ENCODE measurements at regions not wholly inside any gene's neighbourhood (a gene's known extent, or its start where the extent isn't known, plus 50 kb on each side); places are given as distances from the start of the nearest gene placed in this dataset.
A peak's percentile ranks its signal among the peaks of the same experiment; 100 is the strongest.

DNA sequence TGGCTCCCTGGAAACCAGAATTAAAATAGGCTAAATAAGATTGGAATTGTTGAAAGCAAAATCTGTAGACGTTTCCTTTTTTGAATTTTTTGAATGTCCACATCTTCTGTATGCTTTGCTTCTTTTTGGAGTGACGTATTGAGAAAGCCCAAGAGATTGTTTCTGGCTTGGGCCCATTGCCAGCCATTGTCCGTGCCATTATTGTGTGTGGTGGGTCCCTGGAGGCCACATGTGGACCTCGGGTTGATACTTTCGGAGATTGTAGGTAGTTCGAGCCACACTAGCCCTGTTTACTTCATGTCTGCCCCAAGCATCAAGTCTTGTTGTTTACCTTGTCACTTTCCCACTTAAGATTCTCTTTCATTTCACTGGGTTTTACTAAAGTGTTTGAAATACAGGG lies 106.0 kb downstream of the PALM2AKAP2 start:
- no peak for DNase-seq

DNA sequence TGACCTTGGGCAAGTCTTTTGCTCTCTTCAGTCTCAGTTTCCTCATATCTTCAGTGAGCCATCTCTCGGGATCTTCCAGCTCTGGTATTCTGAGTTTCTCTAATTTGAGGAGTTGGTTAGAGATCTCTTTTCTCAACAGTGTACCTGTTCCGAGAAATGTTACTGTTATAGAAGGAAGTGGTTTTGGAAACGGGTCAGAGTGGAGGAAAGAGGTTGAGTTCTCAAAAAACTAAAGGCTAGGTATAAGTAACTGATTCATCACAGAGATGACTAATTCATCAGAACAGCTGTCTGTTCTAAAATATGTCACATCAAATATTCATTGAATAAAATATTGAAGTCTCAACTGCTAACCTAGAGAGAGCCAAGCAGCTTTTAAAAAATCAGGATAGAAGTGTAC lies 106.6 kb downstream of the PALM2AKAP2 start:
- DNase-seq, result no peak

DNA sequence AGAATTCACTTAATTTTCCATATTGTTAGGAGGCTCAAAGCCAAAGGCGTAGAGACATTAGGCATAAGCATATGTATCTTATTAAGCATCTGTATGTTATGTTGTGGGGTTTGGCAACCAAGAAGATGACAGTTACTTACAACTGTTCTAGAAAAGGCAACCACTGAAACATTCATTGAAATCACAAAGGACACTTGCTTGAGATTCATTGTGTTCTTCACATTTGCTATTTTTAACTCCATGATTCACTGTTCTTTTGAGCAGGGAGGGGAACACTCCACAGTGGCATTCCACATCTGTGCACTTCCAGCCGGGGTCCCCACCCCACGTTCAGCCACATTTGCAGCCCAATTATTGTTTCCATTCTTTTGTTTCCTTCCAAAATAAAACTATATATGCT lies 107.1 kb downstream of the PALM2AKAP2 start:
- no peak for DNase-seq

DNA sequence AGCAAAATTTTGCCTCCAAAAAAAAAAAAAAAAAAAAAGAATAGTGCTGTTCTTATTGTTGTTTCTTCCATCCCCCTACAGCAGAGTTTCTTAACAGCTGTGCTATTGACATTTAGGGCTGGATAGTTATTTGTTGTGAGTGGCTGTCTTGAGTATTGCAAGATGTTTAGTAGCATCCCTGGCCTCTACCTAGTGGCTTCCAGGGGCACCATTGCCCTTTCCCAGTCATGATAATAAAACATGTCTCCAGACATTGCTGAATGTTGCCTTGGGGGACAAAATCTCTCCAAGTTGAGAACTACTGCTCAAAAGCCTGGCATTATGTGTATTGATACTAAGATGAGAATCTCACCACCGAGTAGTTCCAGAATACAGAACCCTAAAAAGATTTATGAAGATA lies 108.7 kb downstream of the PALM2AKAP2 start:
- DNase-seq, result no peak

DNA sequence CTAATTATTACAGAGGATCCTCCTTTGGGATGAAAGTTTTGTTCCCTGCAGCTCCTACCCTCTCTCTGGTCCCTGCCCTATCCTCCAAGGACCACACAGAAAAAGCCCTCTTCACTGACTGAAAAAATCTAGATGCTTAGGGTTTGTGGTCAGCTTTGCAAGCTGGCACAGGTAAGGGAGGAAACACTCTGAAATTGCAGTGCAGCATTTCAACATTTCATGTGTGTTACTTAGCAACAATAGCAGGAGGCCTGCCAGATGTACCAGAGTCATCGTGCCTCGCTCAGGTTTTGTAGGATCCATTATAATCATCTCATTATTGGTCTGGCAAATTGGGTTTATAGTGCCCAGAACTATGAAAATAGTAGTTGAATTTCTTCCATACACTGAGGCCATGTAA lies 109.5 kb downstream of the PALM2AKAP2 start:
- DNase-seq, result no peak

DNA sequence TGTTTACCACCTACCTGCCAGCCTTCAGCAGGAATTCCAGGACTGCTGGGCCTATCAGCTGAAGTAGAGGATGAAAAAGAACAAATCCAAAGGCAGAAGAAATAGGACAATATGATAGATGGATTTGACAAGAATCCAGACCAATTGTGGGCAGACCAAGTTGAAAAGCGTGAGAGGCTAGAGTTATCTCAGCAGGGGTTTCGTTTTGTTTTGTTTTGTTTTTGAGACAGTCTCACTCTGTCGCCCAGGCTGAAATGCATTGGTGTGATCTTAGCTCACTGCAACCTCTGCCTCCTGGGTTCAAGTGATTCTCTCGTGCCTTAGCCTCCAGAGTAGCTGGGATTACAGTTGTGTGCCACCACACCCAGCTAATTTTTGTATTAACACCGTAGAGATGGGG lies 113.2 kb downstream of the PALM2AKAP2 start:
- DNase-seq, result no peak

DNA sequence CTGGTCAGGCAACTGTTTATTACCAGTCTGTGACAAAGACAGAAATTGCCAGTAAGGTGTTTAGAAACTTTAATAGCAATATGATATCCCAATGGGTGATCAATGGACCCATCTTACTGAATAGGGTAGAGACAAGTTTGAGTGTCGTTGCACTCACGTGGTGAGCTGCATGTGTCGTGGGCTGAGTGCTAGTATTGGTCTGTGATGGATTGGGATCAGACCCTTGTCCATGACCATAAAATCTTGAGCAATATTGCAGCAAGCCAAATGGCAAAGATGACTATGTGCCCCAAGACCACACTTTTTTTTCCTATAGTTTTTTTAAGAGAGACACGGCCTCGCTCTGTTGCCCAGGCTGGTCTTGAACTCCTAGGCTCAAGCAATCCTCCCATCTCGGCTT lies 114.5 kb downstream of the PALM2AKAP2 start:
- DNase-seq, result no peak

DNA sequence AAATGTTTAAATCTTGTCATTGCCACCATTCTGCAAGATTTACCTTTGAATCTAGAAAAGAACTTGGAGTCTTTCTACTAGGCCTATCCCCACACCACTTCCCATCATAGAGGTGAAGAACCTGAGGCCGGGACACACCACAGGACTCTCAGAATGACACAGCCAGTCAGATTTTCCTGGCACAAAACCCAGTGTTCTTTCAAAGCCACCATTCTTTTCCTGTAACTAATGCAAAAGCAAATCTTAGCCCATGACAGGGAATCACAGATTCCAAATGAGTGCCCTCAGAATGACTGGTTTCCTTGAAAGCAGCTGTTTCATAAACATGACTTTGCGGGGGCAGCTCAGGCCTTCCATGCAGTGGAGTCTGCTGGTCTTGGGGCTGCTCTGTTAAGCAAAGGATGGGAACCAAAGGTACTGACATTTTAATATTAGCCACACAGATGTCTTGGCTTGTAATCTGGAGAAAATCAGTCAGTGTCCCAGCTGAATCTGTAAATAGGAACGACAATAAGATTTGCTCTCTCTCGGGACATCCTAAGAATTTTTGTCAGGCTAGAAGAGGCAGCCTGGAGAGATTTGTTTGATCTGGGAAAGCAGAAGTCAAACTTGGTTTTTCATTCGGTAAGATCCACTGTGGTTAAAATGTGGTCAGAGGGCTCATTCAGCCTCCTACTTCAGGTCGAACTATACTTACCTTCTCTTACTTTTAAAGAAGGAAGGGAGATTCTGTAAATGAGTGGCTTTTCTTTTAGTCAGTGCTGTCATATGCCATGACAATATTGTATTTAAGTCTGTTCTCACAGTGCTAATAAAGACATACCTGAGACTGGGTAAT lies 115.1 kb downstream of the PALM2AKAP2 start:
- DNase-seq, result no peak

DNA sequence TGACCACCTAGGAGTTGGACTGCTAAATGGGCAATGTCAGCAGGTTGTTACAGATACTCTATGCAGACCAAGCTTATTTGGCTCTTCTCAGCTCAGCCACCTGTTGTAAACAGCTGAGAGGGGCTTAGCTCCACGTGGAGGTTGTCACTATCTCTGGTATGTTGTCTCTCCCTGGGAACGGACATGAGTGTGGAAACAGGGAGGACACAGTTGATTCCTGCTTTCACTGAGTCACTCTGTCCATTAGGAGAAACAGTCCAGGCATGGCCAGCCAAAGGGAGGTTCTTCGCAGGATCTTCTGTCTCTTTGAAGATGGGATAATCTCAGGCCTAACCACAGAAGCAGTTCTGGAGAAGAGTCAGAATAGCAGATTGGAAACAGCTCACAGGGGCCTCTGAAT lies 121.2 kb downstream of the PALM2AKAP2 start:
- DNase-seq, result no peak

DNA sequence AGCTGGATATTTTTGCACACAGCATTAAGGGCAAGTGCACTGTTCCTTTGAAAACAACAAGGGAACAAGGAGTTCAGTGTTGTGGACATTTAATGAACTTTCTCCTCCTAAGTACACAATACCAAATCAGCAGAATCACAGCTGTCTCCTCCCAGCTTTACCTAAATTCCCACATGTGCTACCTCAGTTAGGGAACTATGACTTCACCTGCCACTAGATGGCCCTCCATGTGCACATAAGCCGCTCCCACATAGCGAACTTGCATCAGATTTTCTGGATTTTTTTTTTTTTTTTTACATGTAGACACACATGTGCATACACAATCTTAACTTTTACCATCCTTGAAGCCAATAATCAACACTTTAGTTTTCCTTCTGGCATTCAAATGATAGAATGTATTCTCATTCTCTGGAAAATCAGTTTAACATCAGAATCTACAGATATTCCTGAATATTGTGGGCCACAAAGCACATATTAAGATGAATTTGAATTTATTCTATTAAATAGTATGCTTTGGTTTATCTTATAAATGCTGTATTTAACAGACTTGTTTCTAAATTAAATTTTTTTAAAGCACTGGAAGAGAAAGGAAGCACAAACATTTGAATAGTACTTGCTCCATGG lies 123.6 kb downstream of the PALM2AKAP2 start:
- peak; percentile 47 for DNase-seq

DNA sequence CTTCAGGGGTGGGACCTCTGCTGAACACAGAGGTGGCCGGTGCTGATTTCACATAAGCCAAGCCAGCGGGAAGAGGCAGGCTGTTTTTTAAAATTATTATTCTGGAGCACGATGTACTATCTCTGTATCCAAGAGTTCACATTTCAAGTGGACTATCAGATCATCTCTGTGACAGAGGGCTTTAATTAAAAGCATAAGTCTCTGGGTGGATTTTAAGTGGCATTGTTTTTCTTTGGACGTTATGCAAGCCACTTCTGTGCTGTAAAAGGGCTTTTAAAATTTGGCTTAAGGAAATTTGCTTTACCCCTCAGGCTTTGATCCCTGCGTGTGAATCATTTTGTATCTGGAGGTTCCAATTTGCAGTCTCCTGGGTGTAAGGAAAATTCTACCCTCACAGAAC lies 124.7 kb downstream of the PALM2AKAP2 start:
- DNase-seq, result no peak

DNA sequence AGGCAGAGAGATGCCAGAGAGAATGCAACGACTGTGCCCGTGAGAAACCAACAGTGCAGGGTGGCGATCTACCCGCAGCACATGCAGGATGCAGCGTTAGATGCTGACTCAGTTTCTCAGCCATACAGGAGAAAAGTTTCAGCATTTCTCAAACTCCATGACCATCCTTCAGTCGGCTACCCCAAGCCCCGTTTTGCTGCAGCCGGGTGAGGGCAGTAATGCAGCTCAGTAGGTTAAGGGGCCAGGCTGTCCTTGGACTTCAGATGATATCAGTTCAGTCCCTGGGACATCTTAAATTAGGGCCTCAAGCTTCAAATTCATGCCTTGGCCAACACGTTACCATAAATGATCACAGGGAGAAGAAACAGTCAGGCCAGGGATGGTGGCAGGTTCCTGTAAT lies 125.5 kb downstream of the PALM2AKAP2 start:
- DNase-seq, result no peak

DNA sequence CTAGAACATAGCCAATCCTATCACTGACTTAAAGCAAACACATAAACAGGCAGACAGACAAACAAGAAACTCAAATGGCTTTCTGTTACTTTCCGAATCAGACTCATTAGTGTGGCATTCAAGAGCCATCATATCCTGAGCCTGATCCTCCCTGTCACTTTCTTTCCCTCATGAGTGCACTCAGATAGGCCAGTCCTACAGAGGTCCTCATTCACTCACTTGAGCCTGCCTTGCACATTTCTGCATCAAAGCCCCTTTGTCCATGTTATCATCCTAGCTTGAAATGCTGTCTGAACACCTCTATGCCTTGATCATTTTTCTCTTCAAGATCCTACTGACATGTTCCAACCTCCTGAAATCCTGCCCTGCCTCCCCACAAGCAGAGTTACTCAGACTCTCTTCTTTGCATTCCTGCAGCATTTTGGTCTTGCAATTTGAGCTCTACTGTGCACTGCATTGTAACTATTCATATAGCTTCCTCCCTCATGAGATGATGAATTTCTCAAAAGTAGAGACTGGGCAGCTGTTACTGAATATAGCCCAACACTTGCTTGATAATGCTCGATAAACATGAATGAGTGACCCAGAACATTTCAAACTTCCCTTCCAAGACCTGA lies 126.9 kb downstream of the PALM2AKAP2 start:
- no peak for DNase-seq

DNA sequence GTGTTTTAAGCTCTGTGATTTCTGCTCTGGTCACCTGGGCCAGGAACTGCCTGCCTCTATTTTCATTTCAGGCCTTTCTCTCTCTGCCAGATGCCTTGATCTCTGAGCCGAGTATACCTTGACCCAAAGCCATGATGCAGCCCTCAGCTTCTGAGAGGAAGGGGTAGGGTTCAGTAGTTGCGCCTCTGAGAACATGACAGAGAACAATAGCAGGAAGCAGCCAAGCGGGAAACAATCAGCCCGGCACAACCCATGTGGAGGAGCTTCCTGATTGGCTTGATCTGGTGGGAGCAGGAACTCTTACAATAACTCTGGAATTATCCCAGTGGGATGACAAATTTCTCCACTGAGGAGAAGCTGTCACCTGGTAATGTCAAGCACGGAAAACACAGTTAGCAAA lies 127.4 kb downstream of the PALM2AKAP2 start:
- no peak for DNase-seq

DNA sequence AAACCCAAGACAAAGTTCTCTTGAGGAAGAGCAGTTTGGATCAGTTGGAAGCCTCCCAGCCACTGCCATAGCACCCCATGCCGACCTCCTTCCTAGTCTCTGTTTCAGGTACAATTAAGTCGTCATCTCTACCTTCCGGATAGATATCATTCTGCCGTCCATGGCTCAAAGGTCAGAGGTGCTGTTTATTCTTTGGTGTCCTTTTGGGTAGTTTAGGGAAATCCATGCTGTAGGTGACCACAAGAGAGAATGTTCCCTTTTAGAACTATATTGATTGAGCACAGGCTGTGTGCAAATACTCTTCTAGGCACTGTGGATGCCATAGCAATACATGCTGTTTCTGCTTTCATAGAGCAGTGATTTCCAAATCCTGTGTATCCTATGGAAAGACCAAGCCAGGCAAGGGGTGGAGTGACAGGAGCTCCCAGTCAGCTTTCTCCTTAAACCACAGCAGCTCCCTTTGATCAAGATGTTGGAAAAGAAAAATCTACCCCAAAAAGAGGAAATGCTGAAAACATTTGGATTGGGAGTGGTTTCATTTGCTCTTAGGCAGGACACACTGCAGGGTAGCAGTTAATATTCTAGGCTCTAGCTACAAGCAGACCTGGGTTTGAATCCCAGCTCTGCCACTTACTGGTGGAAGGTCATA lies 127.9 kb downstream of the PALM2AKAP2 start:
- DNase-seq, result no peak

DNA sequence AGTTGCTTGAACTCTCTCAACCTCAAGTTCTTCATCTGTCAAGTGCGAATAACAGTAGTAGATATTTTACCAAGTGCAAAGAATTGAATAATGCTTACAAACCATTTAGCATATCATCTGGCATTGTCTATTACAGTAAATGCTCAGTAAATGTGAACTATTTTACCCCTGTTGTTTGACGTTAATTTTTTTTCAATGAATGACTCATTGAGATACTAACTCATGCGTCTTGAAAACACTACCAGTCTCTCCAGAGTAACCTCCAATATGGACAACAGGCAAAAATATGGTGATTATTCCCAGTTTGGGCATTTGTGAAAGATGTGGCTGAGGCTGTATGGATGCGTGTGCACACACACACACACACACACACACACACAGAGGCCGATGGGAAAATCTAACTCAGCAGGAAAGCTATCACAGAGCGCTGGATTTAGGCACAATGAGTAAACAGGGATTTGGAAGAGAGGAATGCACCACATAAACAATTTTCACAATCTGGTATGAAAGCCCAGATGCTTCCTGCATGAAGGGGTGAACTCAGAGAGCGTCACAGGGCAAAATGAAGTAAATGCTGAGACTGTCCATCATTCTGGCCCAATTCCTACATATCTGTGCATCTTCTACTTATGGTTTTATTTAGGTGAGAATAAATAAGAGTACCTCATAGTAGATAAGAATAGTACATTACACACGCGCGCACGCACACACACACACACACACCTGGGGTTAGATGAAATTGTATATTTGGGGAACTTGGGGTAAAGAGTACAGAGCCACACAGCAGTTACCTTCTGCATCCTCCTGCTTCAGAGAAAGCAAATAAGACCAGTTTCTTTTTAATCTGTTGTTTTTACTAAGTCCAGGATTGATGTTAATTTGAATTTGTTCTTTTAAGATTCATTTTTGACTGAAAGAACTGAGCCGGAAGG lies 128.7 kb downstream of the PALM2AKAP2 start:
- DNase-seq, result no peak

DNA sequence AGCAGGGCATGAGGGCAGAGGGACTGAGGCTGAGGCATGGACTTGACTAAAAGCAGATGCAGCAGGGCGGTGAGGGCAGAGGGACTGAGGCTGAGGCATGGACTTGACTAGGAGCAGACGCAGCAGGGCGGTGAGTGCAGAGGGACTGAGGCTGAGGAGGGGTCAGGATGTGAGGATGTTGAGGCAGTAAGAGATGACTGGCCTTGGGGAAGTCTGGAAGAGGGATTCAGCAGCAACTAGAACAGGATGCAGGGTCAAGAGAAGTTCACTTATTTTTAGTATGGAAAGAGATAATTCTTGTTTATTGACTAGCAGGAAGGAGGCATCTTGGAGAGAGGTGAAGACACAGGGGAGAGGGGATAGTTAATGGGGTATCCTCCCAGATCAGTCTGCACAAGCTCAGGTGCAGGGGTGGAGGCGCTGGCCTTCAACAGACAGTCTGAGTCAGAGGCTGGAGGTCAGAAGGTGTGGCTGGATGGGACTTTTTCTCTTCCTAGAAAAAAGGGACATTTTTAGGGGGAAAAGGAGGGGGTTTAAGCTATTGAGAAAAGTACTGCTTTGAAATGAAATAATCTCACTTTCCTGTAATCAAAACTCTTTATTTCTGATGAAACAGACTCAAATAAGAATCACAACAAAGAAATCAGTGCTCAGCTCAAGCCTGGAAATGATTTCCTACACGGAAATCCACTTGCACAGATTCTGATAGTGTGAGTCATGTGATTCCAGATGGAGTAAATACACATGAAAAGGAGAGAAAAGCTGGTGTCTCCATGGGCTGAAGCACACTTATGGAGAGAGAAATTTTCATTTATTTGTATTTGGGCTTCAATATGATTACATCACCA lies 130.9 kb downstream of the PALM2AKAP2 start:
- no peak for DNase-seq

DNA sequence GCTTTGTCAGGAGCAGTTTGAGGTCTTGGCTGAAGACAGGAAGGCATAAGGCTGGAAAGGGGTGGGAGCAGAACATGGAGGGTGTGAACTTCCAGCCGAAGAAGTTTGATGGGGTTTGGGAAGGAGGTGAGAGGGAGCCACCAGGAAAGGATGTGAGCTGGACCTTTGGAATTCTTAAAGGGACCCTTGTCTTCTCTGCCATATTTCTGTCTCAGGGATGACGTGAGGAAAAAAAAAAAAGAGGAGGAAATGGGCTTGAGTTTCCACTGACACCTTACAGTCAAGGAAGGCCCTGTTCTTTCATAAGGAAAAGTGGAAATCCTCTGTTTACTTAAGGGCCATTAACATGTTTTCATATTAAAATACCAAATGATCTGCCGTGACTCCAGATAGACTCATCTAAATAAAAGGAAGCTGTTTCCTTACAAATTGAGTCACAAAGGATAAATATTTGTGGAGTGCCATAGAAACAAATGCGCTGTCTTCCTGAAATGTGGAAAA lies 132.1 kb downstream of the PALM2AKAP2 start:
- DNase-seq, result no peak

DNA sequence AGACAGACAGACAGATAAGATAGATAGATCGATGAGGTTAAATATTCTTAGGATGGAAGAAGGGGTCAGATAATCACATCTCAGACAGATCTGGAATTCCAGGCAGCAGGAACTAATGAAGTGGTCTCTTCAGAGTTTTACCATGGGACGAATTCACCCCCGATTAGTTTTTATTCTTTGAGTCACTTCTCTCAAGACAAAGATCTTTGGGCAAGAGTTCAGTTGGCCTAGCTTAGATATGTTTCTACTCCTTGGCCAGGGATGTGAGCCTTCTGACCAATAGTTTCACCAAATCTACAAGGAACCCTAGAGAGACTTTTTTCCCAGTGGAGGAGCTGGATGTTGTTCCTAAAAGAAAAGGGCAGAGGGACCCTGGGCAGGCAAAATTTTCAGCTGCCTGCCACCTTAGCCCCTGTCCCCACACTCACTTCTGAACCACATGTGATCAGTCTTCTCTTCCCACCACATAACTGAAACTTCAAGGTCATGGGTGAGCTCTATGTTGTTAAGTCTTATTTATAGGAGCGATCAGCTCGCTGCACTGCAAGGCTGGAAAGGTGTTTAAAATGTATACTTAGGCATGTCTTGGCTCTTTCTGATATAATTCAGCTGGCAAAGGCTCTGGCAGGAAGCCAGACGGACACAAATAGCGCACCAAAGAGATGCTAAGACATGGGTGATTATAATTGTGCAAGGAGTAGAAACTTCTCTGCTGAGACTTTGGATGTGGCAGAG lies 132.9 kb downstream of the PALM2AKAP2 start:
- no peak for DNase-seq

DNA sequence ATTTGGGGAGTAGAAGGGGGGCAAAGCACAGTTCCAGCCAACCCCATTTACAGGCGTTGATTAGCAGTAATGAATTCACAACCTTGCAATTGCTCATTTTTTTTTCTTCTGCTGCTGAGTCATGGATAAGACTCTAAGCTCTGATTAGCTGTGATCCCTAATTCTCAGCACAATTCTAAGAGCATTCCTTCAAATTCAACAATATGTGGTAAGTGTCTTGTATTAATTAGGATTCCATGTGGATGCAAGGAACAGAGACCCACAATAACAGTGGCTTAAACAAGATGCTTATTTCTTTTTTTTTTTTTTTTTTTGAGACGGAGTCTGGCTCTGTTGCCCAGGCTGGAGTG lies 133.4 kb downstream of the PALM2AKAP2 start:
- DNase-seq, result no peak
